Panc1 (cell line): ENCODE measurements at regions not wholly inside any gene's neighbourhood (a gene's known extent, or its start where the extent isn't known, plus 50 kb on each side); places are given as distances from the start of the nearest gene placed in this dataset.

Experiments used
- ATAC-seq: fragments of 200-7000 bp; cut with Tn5 transposase; 2 replicates; pipeline ENCODE4 v1.9.1; 2020; ENCODE audit warnings: mild to moderate bottlenecking, moderate library complexity
- BruUV-seq: library from RNA; stranded (reverse); fragments of 400-500 nt; replicated peaks from 2 replicates; lab custom pipeline; 2021; lab: Mats Ljungman, UMichigan
- CTCF ChIA-PET: fragments of 300-600 bp; sonication (Branson Sonifier 250); formaldehyde crosslinking; loops from one replicate; lab custom pipeline; 2022; ENCODE audit warnings: antibody characterized with exemption; lab: Charles Lee
- POLR2A ChIA-PET: fragments of 300-600 bp; sonication (Branson Sonifier 250); formaldehyde crosslinking; loops from one replicate; lab custom pipeline; 2022; ENCODE audit warnings: antibody characterized with exemption; lab: Charles Lee
- DNase-seq: peaks from one replicate; pipeline ENCODE4 v3.0.0-alpha.2; 2010; ENCODE audit warnings: low read depth, low spot score
- H3K27ac ChIP-seq: 2 replicates; pipeline ENCODE4 v1.5.1; 2011; ENCODE audit warnings: mild to moderate bottlenecking, low read length, inconsistent platforms
- H3K27me3 ChIP-seq: fragments of 200-500 bp; sonication (Bioruptor generic); 2 replicates; pipeline ENCODE4 v1.6.0; 2014; ENCODE audit warnings: low read length, inconsistent platforms; ENCODE audit not compliant: control insufficient read depth, insufficient read depth
- H3K36me3 ChIP-seq: fragments of 200-500 bp; sonication (Bioruptor generic); 2 replicates; pipeline ENCODE4 v1.5.1; 2014; ENCODE audit warnings: inconsistent platforms, mild to moderate bottlenecking, low read length, moderate library complexity; ENCODE audit not compliant: control insufficient read depth, insufficient read depth
- H3K4me1 ChIP-seq: 2 replicates; pipeline ENCODE4 v1.5.1; 2011; ENCODE audit warnings: inconsistent platforms, mild to moderate bottlenecking, low read length, moderate library complexity; ENCODE audit not compliant: control insufficient read depth, insufficient read depth
- H3K4me3 ChIP-seq, 2 experiments: 2 replicates each; pipeline ENCODE4 v1.5.1; 2011 to 2012; ENCODE audit warnings: low read depth in 2 of 2, low read length in 2 of 2, mild to moderate bottlenecking in 2 of 2, inconsistent platforms in 1 of 2, moderate library complexity in 1 of 2
- H3K9me3 ChIP-seq: fragments of 200-500 bp; sonication (Bioruptor generic); 2 replicates; pipeline ENCODE4 v1.5.1; 2014; ENCODE audit warnings: low read depth, mild to moderate bottlenecking, inconsistent platforms, low read length, moderate library complexity; ENCODE audit not compliant: control insufficient read depth, insufficient read depth
- CTCF ChIP-seq: fragments of 450-650 bp; IDR thresholded peaks from 2 replicates; pipeline ENCODE4 v1.5.1; 2017; ENCODE audit warnings: mild to moderate bottlenecking
- POLR2AphosphoS5 ChIP-seq: IDR thresholded peaks from 2 replicates; pipeline ENCODE4 v1.6.1; 2012; ENCODE audit warnings: mild to moderate bottlenecking, low read depth, low read length, moderate library complexity
- REST ChIP-seq, 2 experiments: IDR thresholded peaks; 2 replicates each; pipeline ENCODE4 v1.6.1; 2011 to 2012; ENCODE audit warnings: low read depth in 2 of 2, control low read depth in 1 of 2, low read length in 1 of 2, mild to moderate bottlenecking in 1 of 2, moderate library complexity in 1 of 2; ENCODE audit not compliant: insufficient read depth in 1 of 2
- SIN3A ChIP-seq: IDR thresholded peaks from 2 replicates; pipeline ENCODE4 v1.6.1; 2012; ENCODE audit warnings: low read depth, mild to moderate bottlenecking, low read length, moderate library complexity, borderline replicate concordance; ENCODE audit not compliant: insufficient read depth
- TCF7L2 ChIP-seq: IDR thresholded peaks from 2 replicates; pipeline ENCODE4 v1.6.1; 2011; ENCODE audit warnings: mild to moderate bottlenecking, low read depth, low read length, inconsistent platforms
- in situ Hi-C: cut with HindIII; loops from 2 replicates; pipeline ENCODE4 v1.10.0; 2016; ENCODE audit warnings: low sequenced_read_pairs, low pct_unique_long_range_greater_than_20kb
- intact Hi-C: fragments of 100-400 bp; cut with micrococcal nuclease; formaldehyde crosslinking; loops from one replicate; pipeline ENCODE4 v1.10.0; 2022; ENCODE audit not compliant: unreplicated experiment

- H3K4me3 ChIP-seq = no peak overlapping the region
- BruUV-seq = no TSS peak
- H3K27ac ChIP-seq = no peak overlapping the region
- no peaks in the 10 kb centered on the region for H3K27me3 ChIP-seq
- no peaks in the 10 kb centered on the region for H3K4me1 ChIP-seq
- intact Hi-C loops (no loop called here), in situ Hi-C loops (no loop called here)
- DNase-seq (no peak), ATAC-seq (no peak)
- POLR2A ChIA-PET = no interaction called here
- no peaks in the 10 kb centered on the region for H3K36me3 ChIP-seq
- CTCF ChIA-PET = no interaction called here
- no peak for TF ChIP-seq REST (IDR thresholded peaks at IDR 0.05; ENCODE audit: insufficient read depth in 1 of 2, low read depth in 2 of 2, low read length in 1 of 2)
- no peak for TF ChIP-seq CTCF
- no peak for TF ChIP-seq TCF7L2
- TF ChIP-seq POLR2AphosphoS5 = no peak
- no peak for TF ChIP-seq SIN3A
- no peaks in the 10 kb centered on the region for H3K9me3 ChIP-seq
These were observed 1067.0 kb downstream of the PCDH17 start for GRCh38 chr13:58698531-58698930.

GRCh38 chr13:58704953-58705352, 1073.4 kb downstream of the PCDH17 start:
- Histone ChIP-seq H3K27ac (no peak overlapping the region), H3K27me3 (no peaks in the 10 kb centered on the region), H3K4me1 (no peaks in the 10 kb centered on the region), H3K36me3 (no peaks in the 10 kb centered on the region), H3K4me3 (no peak overlapping the region), H3K9me3 (no peaks in the 10 kb centered on the region)
- ChIA-PET CTCF (no interaction called here), POLR2A (no interaction called here)
- no TSS peak for BruUV-seq
- ATAC-seq (no peak), DNase-seq (no peak)
- in situ Hi-C loops = no loop called here
- TF ChIP-seq TCF7L2 (no peak), SIN3A (no peak), CTCF (no peak), REST (IDR thresholded peaks at IDR 0.05; ENCODE audit: insufficient read depth in 1 of 2, low read depth in 2 of 2, low read length in 1 of 2) (no peak), POLR2AphosphoS5 (no peak)
- intact Hi-C loops = no loop called here
